Activated T-cell treated with anti-CD3 and anti-CD28 coated beads, Interleukin-2, amount 50 U/mL, for 72 hours (primary cell): ENCODE measurements at regions not wholly inside any gene's neighbourhood (a gene's known extent, or its start where the extent isn't known, plus 50 kb on each side); places are given as distances from the start of the nearest gene placed in this dataset.

Source experiments
- ATAC-seq, 2 donors: fragments of 150-1000 bp; cut with Tn5 transposase; replicated peaks in 1 of 2; 2 replicates each; pipeline ENCODE4 v1.10.0; 2021; ENCODE audit warnings: moderate library complexity in 2 of 2, mild to moderate bottlenecking in 1 of 2
- DNase-seq, 2 donors: peaks; one replicate each; pipeline ENCODE4 v3.0.0; 2021 to 2022; ENCODE audit warnings: mixed read lengths in 1 of 2
- H3K27ac Mint-ChIP-seq: one replicate; pipeline ENCODE4 v1.8.0; 2022; ENCODE audit warnings: mild to moderate bottlenecking, moderate library complexity, mixed read lengths
- H3K27me3 Mint-ChIP-seq: one replicate; pipeline ENCODE4 v1.8.0; 2022; ENCODE audit warnings: low read depth, mixed read lengths
- H3K36me3 Mint-ChIP-seq, 2 donors: one replicate each; pipeline ENCODE4 v1.8.0; 2022; ENCODE audit warnings: mixed read lengths in 2 of 2, mild to moderate bottlenecking in 1 of 2; ENCODE audit not compliant: insufficient read depth in 2 of 2
- H3K4me1 Mint-ChIP-seq: one replicate; pipeline ENCODE4 v1.8.0; 2022; ENCODE audit warnings: low read depth, mixed read lengths
- H3K4me3 Mint-ChIP-seq, 2 donors: one replicate each; pipeline ENCODE4 v1.8.0; 2022; ENCODE audit warnings: mild to moderate bottlenecking in 2 of 2, mixed read lengths in 2 of 2, moderate library complexity in 2 of 2
- H3K9me3 Mint-ChIP-seq, 2 donors: one replicate each; pipeline ENCODE4 v1.8.0; 2022; ENCODE audit warnings: mixed read lengths in 2 of 2

DNA sequence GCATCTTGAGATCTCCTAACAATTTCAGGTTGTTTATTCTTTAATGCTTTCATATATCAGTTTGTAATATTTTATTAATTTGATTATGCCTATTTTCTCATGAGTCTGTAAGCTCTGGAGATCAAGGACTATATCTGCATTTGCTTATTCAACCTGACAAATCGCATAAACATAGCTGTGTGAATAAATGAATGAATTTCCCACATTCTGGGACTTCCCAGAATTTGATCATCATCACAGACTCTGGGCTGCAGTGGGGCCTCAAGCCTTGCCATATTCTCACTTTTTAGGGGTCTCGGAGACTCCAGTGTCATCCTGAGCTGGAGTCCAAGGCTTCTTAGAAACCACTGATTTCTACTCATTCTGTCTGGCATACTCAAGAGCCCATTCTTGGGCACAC lies 180.5 kb downstream of the DAD1 start:
- no peak overlapping the region for H3K4me3 Mint-ChIP-seq
- H3K27ac Mint-ChIP-seq = no peak overlapping the region
- no peaks in the 10 kb centered on the region for H3K9me3 Mint-ChIP-seq
- H3K27me3 Mint-ChIP-seq = no peaks in the 10 kb centered on the region
- no peaks in the 10 kb centered on the region for H3K36me3 Mint-ChIP-seq
- DNase-seq = no peak
- H3K4me1 Mint-ChIP-seq = no peaks in the 10 kb centered on the region
- no peak for ATAC-seq

DNA sequence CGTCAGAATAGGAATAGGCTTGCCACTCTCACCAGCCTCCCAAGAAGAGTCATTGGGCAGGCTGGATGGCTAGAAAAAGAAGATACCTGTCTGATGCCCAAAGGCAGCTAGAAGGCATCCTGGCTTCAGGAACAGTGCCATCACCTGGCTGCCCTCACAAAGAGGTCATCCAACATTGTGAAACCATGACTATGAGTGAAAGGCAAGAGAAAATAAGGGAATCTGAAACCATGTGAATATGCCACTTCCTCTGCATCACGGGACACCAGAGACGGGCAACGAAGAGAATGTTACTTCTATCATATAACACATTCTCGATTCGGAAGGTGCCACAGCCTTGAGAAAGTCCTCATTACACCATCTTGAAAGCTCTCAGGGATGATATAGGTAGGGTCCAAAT lies 182.0 kb downstream of the DAD1 start:
- H3K4me1 Mint-ChIP-seq = no peaks in the 10 kb centered on the region
- no peak for DNase-seq
- ATAC-seq = no peak
- no peaks in the 10 kb centered on the region for H3K27me3 Mint-ChIP-seq
- H3K36me3 Mint-ChIP-seq = no peaks in the 10 kb centered on the region
- no peaks in the 10 kb centered on the region for H3K9me3 Mint-ChIP-seq
- H3K27ac Mint-ChIP-seq = no peak overlapping the region
- H3K4me3 Mint-ChIP-seq = no peak overlapping the region

DNA sequence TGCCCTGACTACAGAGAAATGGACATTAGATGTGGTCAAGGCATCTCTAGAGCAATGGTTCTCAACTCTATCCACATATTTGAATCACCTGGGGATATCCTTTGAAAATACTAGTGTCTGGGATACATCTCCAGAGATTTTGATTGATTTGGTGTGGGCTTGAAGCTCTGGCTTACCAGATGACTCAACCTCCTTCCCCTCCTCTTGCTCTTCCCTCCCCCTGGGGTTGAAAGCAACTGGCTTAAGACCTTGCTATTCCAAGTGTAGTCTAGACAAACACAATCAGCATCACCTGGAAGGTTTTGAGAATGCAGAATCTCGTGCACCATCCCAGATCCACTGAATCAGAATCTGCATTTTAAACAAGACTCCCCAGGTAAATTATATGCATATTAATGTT lies 183.8 kb downstream of the DAD1 start:
- H3K36me3 Mint-ChIP-seq = no peaks in the 10 kb centered on the region

DNA sequence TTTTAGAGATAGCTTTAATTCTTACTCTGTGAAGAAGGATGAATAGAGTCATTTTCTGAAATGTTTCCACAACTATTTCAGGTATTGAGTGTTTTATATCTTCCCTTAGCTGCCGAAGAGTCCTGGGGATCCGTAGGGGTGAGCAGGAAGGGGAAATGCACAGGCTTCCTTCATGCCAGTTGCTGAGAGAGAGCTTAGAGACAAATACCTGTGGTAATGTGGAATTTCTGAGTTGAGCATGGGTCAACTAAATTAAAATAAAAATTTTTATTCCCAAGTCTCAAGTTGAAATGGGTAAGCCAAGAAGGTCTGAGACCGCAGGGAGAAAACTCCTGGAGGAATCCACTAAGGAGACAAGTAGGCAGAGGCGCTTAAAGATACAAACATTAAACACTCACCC lies 185.7 kb downstream of the DAD1 start:
- Mint-ChIP-seq H3K4me3 (no peak overlapping the region), H3K9me3 (no peaks in the 10 kb centered on the region), H3K27ac (no peak overlapping the region), H3K27me3 (no peaks in the 10 kb centered on the region), H3K36me3 (no peaks in the 10 kb centered on the region), H3K4me1 (no peaks in the 10 kb centered on the region)
- DNase-seq (no peak), ATAC-seq (no peak)

More for the DNA sequence above, 183.8 kb downstream of the DAD1 start:
- Mint-ChIP-seq H3K4me3 (no peak overlapping the region), H3K27me3 (no peaks in the 10 kb centered on the region), H3K4me1 (no peaks in the 10 kb centered on the region), H3K27ac (no peak overlapping the region), H3K9me3 (no peaks in the 10 kb centered on the region)
- ATAC-seq = no peak
- DNase-seq = no peak

DNA sequence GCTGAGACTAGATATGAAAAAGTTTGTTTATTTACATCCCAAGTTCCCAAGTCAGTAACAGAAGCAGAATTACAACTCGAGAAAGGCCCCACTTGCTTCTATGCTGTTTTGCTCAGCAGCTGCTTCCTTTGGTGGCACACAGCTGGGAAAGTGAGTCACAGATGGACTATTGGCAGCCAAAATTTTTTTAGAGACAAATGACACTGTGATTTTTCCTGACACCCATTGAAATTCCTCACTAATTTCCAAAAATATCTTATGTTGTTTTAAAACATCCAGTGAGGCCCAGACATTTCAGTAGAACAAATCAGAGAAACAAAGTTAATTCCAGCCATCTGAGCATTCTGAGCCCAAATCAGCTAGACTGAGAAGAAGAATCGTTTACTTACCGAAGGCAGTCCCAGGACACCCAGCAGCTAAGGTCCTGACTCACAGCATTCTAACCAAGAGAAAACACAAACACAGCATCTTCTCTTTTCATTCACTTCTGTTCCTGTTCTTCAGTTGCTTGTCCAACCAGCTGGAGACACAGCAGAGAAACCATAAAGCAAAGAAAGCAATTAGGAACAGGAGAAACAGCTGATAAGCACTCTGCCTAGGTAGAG lies 188.3 kb downstream of the DAD1 start:
- H3K9me3 Mint-ChIP-seq = no peaks in the 10 kb centered on the region
- ATAC-seq (no peak), DNase-seq (no peak)
- no peak overlapping the region for H3K27ac Mint-ChIP-seq
- no peak overlapping the region for H3K4me3 Mint-ChIP-seq
- H3K4me1 Mint-ChIP-seq = no peaks in the 10 kb centered on the region
- H3K27me3 Mint-ChIP-seq = no peaks in the 10 kb centered on the region
- no peaks in the 10 kb centered on the region for H3K36me3 Mint-ChIP-seq

DNA sequence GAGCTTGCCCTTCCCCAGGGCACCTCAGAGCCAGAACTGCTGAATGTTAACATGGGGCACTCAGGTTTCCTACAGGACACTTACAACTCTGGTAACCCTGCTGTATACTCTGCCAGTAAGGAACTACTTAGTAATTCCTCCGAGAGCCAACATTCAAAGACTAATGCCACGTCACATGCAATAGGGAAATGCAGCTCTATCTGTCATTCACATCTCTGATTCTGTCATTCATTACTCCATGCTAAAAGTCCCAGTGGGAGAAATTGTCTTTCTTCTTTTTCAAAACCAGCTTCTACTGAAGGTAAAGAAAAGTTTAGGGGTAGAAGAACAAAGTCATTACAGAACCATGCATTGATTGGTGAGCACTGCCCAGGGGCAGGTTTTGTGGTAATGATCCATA lies 189.2 kb downstream of the DAD1 start:
- H3K27ac Mint-ChIP-seq = no peak overlapping the region
- H3K9me3 Mint-ChIP-seq = no peaks in the 10 kb centered on the region
- no peaks in the 10 kb centered on the region for H3K36me3 Mint-ChIP-seq
- DNase-seq = no peak
- no peaks in the 10 kb centered on the region for H3K4me1 Mint-ChIP-seq
- H3K27me3 Mint-ChIP-seq = no peaks in the 10 kb centered on the region
- H3K4me3 Mint-ChIP-seq = no peak overlapping the region
- no peak for ATAC-seq

DNA sequence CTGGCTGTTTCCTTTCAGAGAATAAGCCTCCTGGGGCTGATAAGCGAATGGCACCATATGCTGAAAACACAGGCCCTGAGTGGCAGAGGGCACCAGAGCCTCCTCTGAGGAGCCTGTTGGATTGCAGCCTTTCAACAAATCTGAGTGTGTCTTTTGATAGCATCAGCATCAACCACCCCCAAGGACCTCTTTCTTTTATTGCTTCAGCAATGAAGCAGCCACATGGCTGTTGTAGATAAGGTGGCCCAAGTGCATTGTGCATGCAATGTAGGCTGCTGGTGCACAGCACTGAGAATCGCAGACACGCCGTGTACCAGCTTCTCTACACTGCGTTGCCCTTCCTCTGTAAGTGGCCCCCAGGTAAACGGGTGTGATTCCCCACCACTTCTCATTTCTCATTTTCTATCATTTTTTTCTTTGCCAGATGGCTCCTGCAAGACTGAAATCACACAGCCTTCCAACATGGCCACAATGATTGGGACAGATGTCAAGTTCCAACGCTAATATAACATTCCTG lies 191.7 kb downstream of the DAD1 start:
- ATAC-seq = no peak
- Mint-ChIP-seq H3K4me1 (no peaks in the 10 kb centered on the region), H3K9me3 (no peaks in the 10 kb centered on the region), H3K36me3 (no peaks in the 10 kb centered on the region), H3K4me3 (no peak overlapping the region), H3K27ac (no peak overlapping the region), H3K27me3 (no peaks in the 10 kb centered on the region)
- DNase-seq = no peak

DNA sequence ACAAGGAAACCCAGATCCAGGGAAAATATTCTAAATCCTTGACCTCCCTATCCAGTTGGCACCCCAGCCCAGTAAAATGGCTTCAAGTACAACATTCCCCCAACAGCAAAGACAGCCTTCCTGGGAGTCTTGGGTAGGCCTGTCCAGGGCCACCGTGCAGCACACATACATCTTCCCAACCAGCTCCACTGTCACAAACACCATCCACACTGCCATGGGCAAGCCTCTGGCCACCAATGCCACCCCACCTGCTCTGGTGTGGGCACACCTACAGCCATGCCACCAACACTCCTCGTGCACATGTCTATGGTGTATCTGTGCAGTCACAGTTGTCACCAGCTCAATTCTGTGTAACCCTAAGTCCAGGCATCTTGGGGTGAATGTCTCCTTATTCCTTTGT lies 193.2 kb downstream of the DAD1 start:
- no peak for DNase-seq

DNA sequence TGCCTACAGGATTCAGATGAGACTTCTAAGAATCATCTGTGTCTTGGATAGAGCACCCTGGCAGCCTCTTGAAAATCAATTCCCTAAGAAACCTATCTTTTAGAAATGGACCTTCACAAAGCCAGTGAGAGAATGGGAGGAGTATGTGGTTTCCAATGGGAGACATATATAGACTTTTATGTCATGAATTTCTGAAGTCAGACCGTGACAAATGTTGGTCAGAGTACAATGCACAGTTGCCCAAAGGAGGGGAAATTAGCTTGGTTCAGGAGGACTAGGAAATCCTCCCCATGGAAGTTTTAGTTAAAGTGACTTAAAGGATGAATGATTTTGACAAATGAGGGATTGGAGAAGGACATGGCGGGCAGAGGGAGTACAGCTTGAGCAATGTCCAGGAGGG lies 194.4 kb downstream of the DAD1 start:
- Mint-ChIP-seq H3K36me3 (no peaks in the 10 kb centered on the region), H3K9me3 (no peaks in the 10 kb centered on the region), H3K4me1 (no peaks in the 10 kb centered on the region), H3K4me3 (no peak overlapping the region), H3K27ac (no peak overlapping the region), H3K27me3 (no peaks in the 10 kb centered on the region)
- DNase-seq (no peak), ATAC-seq (no peak)

More for the DNA sequence above, 193.2 kb downstream of the DAD1 start:
- H3K27me3 Mint-ChIP-seq = no peaks in the 10 kb centered on the region
- H3K27ac Mint-ChIP-seq = no peak overlapping the region
- no peaks in the 10 kb centered on the region for H3K36me3 Mint-ChIP-seq
- no peak overlapping the region for H3K4me3 Mint-ChIP-seq
- no peak for ATAC-seq
- no peaks in the 10 kb centered on the region for H3K9me3 Mint-ChIP-seq
- H3K4me1 Mint-ChIP-seq = no peaks in the 10 kb centered on the region

DNA sequence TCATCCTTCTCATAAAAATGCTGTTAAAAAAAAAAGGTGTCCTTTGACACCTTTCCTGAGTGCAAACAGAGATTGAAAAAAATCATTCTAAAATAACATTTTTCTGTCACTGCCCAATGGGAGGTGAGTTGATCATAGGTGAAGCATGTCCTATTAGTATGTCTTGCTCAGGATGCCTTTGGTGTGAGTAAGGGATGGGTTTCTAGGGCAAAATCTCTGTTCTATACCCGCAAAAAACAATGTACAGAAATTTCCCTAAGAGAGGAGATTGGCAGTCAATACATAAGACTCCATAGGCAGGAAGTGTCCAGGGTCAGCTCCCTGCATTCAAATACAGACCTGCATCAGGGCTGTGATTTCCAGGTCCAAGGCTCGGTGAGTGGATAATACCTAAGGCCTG lies 195.2 kb downstream of the DAD1 start:
- no peaks in the 10 kb centered on the region for H3K4me1 Mint-ChIP-seq
- no peak overlapping the region for H3K4me3 Mint-ChIP-seq
- H3K9me3 Mint-ChIP-seq = no peaks in the 10 kb centered on the region

DNA sequence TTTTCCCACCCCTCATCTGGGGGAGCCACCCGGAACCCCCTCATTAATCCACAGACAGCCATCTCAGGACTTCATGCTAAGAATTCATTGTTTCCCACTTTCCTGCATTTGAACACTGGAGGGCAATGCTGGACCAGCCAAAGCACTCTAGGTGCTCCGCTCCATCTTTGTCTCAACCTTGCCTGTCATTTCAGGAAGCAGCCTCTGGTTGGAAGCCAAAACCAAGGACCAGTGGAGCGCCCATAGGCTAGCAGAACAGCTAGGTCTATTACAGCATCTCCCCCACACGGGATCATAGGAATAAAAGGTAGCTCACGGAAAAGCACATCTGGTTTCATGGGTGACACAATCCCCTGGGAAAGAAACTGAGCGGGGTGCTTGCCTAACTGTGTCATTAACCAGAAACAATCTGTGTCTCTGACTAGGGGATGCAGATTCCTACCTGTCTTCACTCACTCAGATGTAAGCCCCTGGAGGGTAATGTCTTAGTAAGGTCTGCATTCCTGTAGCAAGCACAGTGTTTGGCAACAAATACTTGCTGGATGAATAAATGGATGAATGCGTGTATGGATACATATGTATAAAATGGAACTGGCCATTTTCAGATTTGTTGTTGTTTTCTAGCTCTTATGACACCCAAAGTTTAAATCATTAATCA lies 197.0 kb downstream of the DAD1 start:
- H3K4me1 Mint-ChIP-seq = no peaks in the 10 kb centered on the region
- no peaks in the 10 kb centered on the region for H3K36me3 Mint-ChIP-seq
- ATAC-seq (no peak), DNase-seq (no peak)
- no peak overlapping the region for H3K27ac Mint-ChIP-seq
- no peak overlapping the region for H3K4me3 Mint-ChIP-seq
- H3K27me3 Mint-ChIP-seq = no peaks in the 10 kb centered on the region
- H3K9me3 Mint-ChIP-seq = no peaks in the 10 kb centered on the region

More for the DNA sequence above, 195.2 kb downstream of the DAD1 start:
- H3K27ac Mint-ChIP-seq = no peak overlapping the region
- ATAC-seq = no peak
- no peaks in the 10 kb centered on the region for H3K27me3 Mint-ChIP-seq
- no peaks in the 10 kb centered on the region for H3K36me3 Mint-ChIP-seq
- DNase-seq = no peak

DNA sequence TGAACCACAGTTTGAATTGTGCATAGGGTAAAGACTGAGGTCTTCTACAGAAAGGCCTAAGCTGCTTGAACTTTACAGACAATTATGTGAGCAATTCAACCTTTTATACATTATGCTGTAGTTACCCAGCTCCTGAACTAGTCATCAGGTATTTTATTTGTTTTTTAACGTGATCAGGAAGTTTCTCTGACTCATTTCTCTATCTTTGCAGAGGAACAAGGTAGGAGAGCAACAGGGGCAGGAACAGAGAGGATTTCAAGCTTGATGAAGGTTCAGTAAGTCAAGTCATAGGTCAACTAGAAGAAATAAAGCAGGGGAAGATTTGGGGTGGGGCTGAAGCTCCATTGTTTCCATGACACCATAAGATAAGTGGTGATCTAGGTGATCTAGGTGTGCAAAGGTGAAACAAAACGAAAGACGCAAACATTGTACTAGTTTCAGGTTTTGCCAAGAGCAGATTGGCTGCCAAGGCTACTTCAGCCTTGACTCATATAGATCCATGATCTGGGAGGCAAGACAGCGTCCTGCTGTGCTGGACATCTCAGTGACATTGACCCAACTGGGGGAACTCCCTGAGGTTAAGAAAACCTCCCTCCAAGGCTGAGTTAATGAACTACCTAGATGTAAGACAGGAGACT lies 198.1 kb downstream of the DAD1 start:
- H3K4me3 Mint-ChIP-seq = no peak overlapping the region
- H3K9me3 Mint-ChIP-seq = no peaks in the 10 kb centered on the region
- H3K27me3 Mint-ChIP-seq = no peaks in the 10 kb centered on the region
- H3K36me3 Mint-ChIP-seq = no peaks in the 10 kb centered on the region
- no peak overlapping the region for H3K27ac Mint-ChIP-seq
- H3K4me1 Mint-ChIP-seq = no peaks in the 10 kb centered on the region
- no peak for ATAC-seq
- DNase-seq = no peak

DNA sequence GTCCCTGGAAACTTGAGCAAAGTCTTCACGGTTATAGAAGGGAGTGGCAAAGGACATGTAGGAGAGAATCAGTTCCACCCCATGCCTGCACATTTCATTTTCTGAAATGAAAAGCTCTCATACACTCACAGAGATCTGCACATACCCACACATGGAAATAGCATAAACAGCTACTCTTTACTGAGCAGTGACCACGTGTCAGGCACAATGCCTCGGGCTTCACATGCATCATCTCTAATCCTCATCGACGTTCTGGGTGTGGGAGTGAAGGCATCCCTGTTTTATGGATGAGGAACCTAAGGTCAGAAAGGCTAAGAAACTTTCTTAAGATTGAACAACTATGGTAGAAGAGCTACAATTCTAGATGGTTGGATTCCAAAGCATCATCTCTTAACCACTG lies 198.8 kb downstream of the DAD1 start:
- no peak for DNase-seq
- no peak for ATAC-seq
- no peak overlapping the region for H3K27ac Mint-ChIP-seq
- no peaks in the 10 kb centered on the region for H3K4me1 Mint-ChIP-seq
- H3K36me3 Mint-ChIP-seq = no peaks in the 10 kb centered on the region
- H3K9me3 Mint-ChIP-seq = no peaks in the 10 kb centered on the region
- H3K4me3 Mint-ChIP-seq = no peak overlapping the region
- no peaks in the 10 kb centered on the region for H3K27me3 Mint-ChIP-seq
